ENCODE measurements at regions not wholly inside any gene's neighbourhood (a gene's known extent, or its start where the extent isn't known, plus 50 kb on each side); places are given as distances from the start of the nearest gene placed in this dataset.

GRCh38 chrX:28223469-28223868 is 242.2 kb upstream of the DCAF8L1 start:
- Histone ChIP-seq H3K4me1 (replicated peaks; ENCODE audit: insufficient read depth) (no peaks in the 10 kb centered on the region), H3K4me2 (no peak overlapping the region), H3K9me3 (ENCODE audit: insufficient read depth, low read depth) (no peaks in the 10 kb centered on the region), H2AFZ (no peak overlapping the region), H3K9me2 (ENCODE audit: insufficient read depth) (no peaks in the 10 kb centered on the region), H4K20me1 (ENCODE audit: insufficient read depth) (no peaks in the 10 kb centered on the region), H3K27ac (no peak overlapping the region), H3K4me3 (no peak overlapping the region), H3F3A (ENCODE audit: insufficient read depth, low read depth) (no peaks in the 10 kb centered on the region), H3K36me3 (ENCODE audit: low read depth) (no peaks in the 10 kb centered on the region), H3K79me2 (ENCODE audit: low read depth) (no peaks in the 10 kb centered on the region), H3K27me3 (ENCODE audit: insufficient read depth, low read depth) (no peaks in the 10 kb centered on the region)
- TF ChIP-seq CTCF (conservative IDR thresholded peaks at IDR 0.05) (no peak), EZH2 (IDR thresholded peaks at IDR 0.05; ENCODE audit: low read depth) (no peak)
- CTCF ChIA-PET, result no interaction called here
- POLR2A ChIA-PET (ENCODE audit: unreplicated experiment), result no interaction called here
- no TSS peak for BruUV-seq (replicated peaks)
- intact Hi-C loops (cut with micrococcal nuclease; ENCODE audit: unreplicated experiment), result no loop called here
- DNase-seq, result no peak

- intact Hi-C loops (cut with micrococcal nuclease; ENCODE audit: unreplicated experiment), result no loop called here
- Histone ChIP-seq H3K36me3 (ENCODE audit: low read depth) (no peaks in the 10 kb centered on the region), H4K20me1 (ENCODE audit: insufficient read depth) (no peaks in the 10 kb centered on the region), H3K79me2 (ENCODE audit: low read depth) (no peaks in the 10 kb centered on the region), H3K27ac (no peak overlapping the region), H3K4me2 (peak overlapping the region; percentile 60), H3K9me2 (ENCODE audit: insufficient read depth) (no peaks in the 10 kb centered on the region), H3K4me1 (replicated peaks; ENCODE audit: insufficient read depth) (0 out of 2 replicates have a peak, but pooled peaks cover 4% of the 10 kb centered on the region), H3K4me3 (no peak overlapping the region), H3F3A (ENCODE audit: insufficient read depth, low read depth) (no peaks in the 10 kb centered on the region), H3K9me3 (ENCODE audit: insufficient read depth, low read depth) (no peaks in the 10 kb centered on the region), H3K27me3 (ENCODE audit: insufficient read depth, low read depth) (no peaks in the 10 kb centered on the region), H2AFZ (no peak overlapping the region)
- TF ChIP-seq EZH2 (IDR thresholded peaks at IDR 0.05; ENCODE audit: low read depth) (no peak), CTCF (conservative IDR thresholded peaks at IDR 0.05) (no peak)
- POLR2A ChIA-PET (ENCODE audit: unreplicated experiment), result interaction anchor here (0.7 kb wide), 1 partner anchor 1457 kb away, joined by 3 read pairs; no protein-coding TSS in a partner anchor
- DNase-seq, result peak in 1 of 2 experiments; percentile 2
- no TSS peak for BruUV-seq (replicated peaks)
- CTCF ChIA-PET, result no interaction called here
Measured at GRCh38 chrX:28205905-28206304, 224.7 kb upstream of the DCAF8L1 start.

GRCh38 chrX:28205126-28205525 is 223.9 kb upstream of the DCAF8L1 start:
- ChIA-PET CTCF (no interaction called here), POLR2A (ENCODE audit: unreplicated experiment) (no interaction called here)
- BruUV-seq (replicated peaks), result no TSS peak
- Histone ChIP-seq H3K9me3 (ENCODE audit: insufficient read depth, low read depth) (no peaks in the 10 kb centered on the region), H4K20me1 (ENCODE audit: insufficient read depth) (no peaks in the 10 kb centered on the region), H3K27me3 (ENCODE audit: insufficient read depth, low read depth) (no peaks in the 10 kb centered on the region), H2AFZ (no peak overlapping the region), H3K4me1 (replicated peaks; ENCODE audit: insufficient read depth) (0 out of 2 replicates have a peak, but pooled peaks cover 4% of the 10 kb centered on the region), H3K79me2 (ENCODE audit: low read depth) (no peaks in the 10 kb centered on the region), H3K9me2 (ENCODE audit: insufficient read depth) (no peaks in the 10 kb centered on the region), H3K4me3 (no peak overlapping the region), H3K36me3 (ENCODE audit: low read depth) (no peaks in the 10 kb centered on the region), H3F3A (ENCODE audit: insufficient read depth, low read depth) (no peaks in the 10 kb centered on the region), H3K27ac (no peak overlapping the region), H3K4me2 (no peak overlapping the region)
- intact Hi-C loops (cut with micrococcal nuclease; ENCODE audit: unreplicated experiment), result no loop called here
- no peak for TF ChIP-seq EZH2 (IDR thresholded peaks at IDR 0.05; ENCODE audit: low read depth)
- TF ChIP-seq CTCF (conservative IDR thresholded peaks at IDR 0.05), result no peak
- no peak for DNase-seq

Data from PC-9 (cell line).